ENCODE measurements at regions not wholly inside any gene's neighbourhood (a gene's known extent, or its start where the extent isn't known, plus 50 kb on each side); places are given as distances from the start of the nearest gene placed in this dataset.

GRCh38 chr4:174069848-174070330, 213.6 kb downstream of the FBXO8 start:
- no peaks in the 10 kb centered on the region for H3K27me3 ChIP-seq (ENCODE audit: control insufficient read depth, insufficient read depth, low read length)
- no peak overlapping the region for H3K4me3 ChIP-seq (ENCODE audit: low read depth, low read length)
- no peaks in the 10 kb centered on the region for H3K36me3 ChIP-seq (ENCODE audit: control insufficient read depth, insufficient read depth, low read length)
- no peak for DNase-seq (ENCODE audit: low read depth)
- TF ChIP-seq, protein P1, sequence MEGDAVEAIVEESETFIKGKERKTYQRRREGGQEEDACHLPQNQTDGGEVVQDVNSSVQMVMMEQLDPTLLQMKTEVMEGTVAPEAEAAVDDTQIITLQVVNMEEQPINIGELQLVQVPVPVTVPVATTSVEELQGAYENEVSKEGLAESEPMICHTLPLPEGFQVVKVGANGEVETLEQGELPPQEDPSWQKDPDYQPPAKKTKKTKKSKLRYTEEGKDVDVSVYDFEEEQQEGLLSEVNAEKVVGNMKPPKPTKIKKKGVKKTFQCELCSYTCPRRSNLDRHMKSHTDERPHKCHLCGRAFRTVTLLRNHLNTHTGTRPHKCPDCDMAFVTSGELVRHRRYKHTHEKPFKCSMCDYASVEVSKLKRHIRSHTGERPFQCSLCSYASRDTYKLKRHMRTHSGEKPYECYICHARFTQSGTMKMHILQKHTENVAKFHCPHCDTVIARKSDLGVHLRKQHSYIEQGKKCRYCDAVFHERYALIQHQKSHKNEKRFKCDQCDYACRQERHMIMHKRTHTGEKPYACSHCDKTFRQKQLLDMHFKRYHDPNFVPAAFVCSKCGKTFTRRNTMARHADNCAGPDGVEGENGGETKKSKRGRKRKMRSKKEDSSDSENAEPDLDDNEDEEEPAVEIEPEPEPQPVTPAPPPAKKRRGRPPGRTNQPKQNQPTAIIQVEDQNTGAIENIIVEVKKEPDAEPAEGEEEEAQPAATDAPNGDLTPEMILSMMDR (IDR thresholded peaks at IDR 0.05; ENCODE audit: insufficient read depth, low read length, poor library complexity, severe bottlenecking): no peak

- Histone ChIP-seq H3K36me3 (ENCODE audit: control insufficient read depth, insufficient read depth, low read length) (no peaks in the 10 kb centered on the region), H3K27me3 (ENCODE audit: control insufficient read depth, insufficient read depth, low read length) (no peaks in the 10 kb centered on the region), H3K4me3 (ENCODE audit: low read depth, low read length) (no peak overlapping the region)
- TF ChIP-seq, protein P1 (IDR thresholded peaks at IDR 0.05; ENCODE audit: insufficient read depth, low read length, poor library complexity, severe bottlenecking): no peak
- no peak for DNase-seq (ENCODE audit: low read depth)
These were observed 216.8 kb downstream of the FBXO8 start for GRCh38 chr4:174066611-174067205.

DNA sequence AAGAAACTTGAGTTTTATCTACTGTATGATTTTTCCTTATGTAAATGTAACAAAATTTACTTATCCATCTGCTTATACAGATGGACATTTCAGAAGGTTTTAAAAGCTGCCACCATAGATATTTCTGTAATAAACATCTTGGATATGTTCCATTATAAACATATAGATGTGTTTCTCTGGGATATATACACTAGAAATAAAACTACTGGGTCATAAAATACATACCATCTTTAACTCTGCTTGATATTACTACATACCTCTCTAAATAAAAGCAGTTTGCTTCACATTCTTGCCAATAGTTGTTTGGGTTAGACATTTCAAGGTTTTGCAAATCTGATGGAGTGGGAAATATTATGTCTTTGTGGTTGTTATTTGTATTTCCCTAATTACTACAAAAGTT, 220.6 kb downstream of the FBXO8 start:
- H3K36me3 ChIP-seq (ENCODE audit: control insufficient read depth, insufficient read depth, low read length): no peaks in the 10 kb centered on the region
- no peak overlapping the region for H3K4me3 ChIP-seq (ENCODE audit: low read depth, low read length)
- no peaks in the 10 kb centered on the region for H3K27me3 ChIP-seq (ENCODE audit: control insufficient read depth, insufficient read depth, low read length)

DNA sequence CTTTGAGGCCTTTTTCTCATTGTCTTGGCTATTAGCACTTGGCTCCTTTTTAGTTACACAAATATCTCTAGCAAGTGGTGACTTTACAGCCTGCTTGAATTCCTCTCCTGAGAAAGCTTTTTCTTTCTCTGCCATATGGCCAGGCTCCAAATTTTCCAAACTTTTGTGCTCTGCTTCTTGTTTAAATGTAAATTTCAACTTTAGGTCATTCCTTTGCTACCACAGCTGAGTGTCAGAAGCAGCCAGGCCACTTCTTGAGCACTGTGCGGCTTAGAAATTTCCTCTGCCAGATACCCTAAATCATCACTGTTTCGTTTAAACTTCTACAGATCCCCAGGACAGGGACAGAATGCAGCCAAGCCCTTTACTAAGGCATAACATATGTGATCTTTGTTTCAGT, 222.4 kb downstream of the FBXO8 start:
- TF ChIP-seq, protein P1 (IDR thresholded peaks at IDR 0.05; ENCODE audit: insufficient read depth, low read length, poor library complexity, severe bottlenecking): no peak
- H3K27me3 ChIP-seq (ENCODE audit: control insufficient read depth, insufficient read depth, low read length): no peaks in the 10 kb centered on the region
- DNase-seq (ENCODE audit: low read depth): no peak
- no peak overlapping the region for H3K4me3 ChIP-seq (ENCODE audit: low read depth, low read length)
- no peaks in the 10 kb centered on the region for H3K36me3 ChIP-seq (ENCODE audit: control insufficient read depth, insufficient read depth, low read length)

More for the DNA sequence above, 220.6 kb downstream of the FBXO8 start:
- no peak for DNase-seq (ENCODE audit: low read depth)
- TF ChIP-seq, protein P1 (IDR thresholded peaks at IDR 0.05; ENCODE audit: insufficient read depth, low read length, poor library complexity, severe bottlenecking): no peak

DNA sequence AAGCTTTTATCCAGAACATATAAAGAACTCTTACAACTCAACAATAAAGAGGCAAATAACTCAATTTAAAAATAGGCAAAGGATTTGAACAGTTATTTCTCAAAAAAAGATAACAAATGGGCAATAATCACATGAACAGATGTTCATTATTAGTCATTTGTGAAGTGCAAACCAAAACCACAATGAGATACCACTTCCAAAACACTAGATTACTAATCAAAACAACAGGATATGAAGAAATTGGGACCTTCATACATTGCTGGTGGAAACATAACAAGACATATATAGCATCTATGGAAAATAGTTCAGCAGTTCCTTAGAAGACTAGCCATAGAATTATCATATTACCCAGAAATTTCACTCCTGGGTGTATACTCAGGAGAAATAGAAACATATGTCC, 224.6 kb downstream of the FBXO8 start:
- Histone ChIP-seq H3K36me3 (ENCODE audit: control insufficient read depth, insufficient read depth, low read length) (no peaks in the 10 kb centered on the region), H3K27me3 (ENCODE audit: control insufficient read depth, insufficient read depth, low read length) (no peaks in the 10 kb centered on the region), H3K4me3 (ENCODE audit: low read depth, low read length) (no peak overlapping the region)
- TF ChIP-seq, protein P1 (IDR thresholded peaks at IDR 0.05; ENCODE audit: insufficient read depth, low read length, poor library complexity, severe bottlenecking): no peak
- DNase-seq (ENCODE audit: low read depth): no peak

- no peaks in the 10 kb centered on the region for H3K27me3 ChIP-seq (ENCODE audit: control insufficient read depth, insufficient read depth, low read length)
- H3K36me3 ChIP-seq (ENCODE audit: control insufficient read depth, insufficient read depth, low read length): no peaks in the 10 kb centered on the region
- H3K4me3 ChIP-seq (ENCODE audit: low read depth, low read length): no peak overlapping the region
- TF ChIP-seq, protein P1 (IDR thresholded peaks at IDR 0.05; ENCODE audit: insufficient read depth, low read length, poor library complexity, severe bottlenecking): no peak
- no peak for DNase-seq (ENCODE audit: low read depth)
These were observed 226.5 kb downstream of the FBXO8 start for GRCh38 chr4:174056959-174057358.
